ENCODE measurements at regions not wholly inside any gene's neighbourhood (a gene's known extent, or its start where the extent isn't known, plus 50 kb on each side); places are given as distances from the start of the nearest gene placed in this dataset.

DNA sequence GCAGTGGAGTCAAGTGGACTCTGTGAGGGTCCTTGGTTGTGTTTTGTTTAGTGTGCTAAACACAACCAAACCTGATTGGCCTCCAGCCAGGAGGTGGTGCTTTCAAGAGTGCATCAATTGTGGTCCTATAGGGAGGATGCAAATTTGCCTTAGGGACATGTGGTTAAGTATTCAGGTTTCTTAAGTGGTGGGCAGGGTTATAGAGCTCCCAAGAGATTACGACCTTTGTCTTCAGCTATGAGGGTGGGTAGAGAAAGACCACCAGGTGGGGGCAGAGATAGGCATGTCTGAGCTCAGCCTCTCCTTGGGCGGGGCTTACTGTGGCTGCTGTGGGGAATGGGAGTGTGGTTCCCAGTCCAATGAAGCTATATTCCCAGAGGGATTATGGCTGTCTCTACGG is 186.6 kb downstream of the SQOR start:
- TF ChIP-seq, protein P1, sequence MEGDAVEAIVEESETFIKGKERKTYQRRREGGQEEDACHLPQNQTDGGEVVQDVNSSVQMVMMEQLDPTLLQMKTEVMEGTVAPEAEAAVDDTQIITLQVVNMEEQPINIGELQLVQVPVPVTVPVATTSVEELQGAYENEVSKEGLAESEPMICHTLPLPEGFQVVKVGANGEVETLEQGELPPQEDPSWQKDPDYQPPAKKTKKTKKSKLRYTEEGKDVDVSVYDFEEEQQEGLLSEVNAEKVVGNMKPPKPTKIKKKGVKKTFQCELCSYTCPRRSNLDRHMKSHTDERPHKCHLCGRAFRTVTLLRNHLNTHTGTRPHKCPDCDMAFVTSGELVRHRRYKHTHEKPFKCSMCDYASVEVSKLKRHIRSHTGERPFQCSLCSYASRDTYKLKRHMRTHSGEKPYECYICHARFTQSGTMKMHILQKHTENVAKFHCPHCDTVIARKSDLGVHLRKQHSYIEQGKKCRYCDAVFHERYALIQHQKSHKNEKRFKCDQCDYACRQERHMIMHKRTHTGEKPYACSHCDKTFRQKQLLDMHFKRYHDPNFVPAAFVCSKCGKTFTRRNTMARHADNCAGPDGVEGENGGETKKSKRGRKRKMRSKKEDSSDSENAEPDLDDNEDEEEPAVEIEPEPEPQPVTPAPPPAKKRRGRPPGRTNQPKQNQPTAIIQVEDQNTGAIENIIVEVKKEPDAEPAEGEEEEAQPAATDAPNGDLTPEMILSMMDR (IDR thresholded peaks at IDR 0.05): no peak
- no peak for TF ChIP-seq ZFX (IDR thresholded peaks at IDR 0.05; ENCODE audit: borderline replicate concordance)
